Stimulated activated CD4-positive, alpha-beta T cell treated with anti-CD3 and anti-CD28 coated beads, Interleukin-1b, Interleukin-23, amount 100 ng/mL, for 48 hours (primary cell): ENCODE measurements at regions not wholly inside any gene's neighbourhood (a gene's known extent, or its start where the extent isn't known, plus 50 kb on each side); places are given as distances from the start of the nearest gene placed in this dataset.

Experiments
- DNase-seq: peaks from one replicate; pipeline ENCODE4 v3.0.0-alpha.2; 2020

DNA sequence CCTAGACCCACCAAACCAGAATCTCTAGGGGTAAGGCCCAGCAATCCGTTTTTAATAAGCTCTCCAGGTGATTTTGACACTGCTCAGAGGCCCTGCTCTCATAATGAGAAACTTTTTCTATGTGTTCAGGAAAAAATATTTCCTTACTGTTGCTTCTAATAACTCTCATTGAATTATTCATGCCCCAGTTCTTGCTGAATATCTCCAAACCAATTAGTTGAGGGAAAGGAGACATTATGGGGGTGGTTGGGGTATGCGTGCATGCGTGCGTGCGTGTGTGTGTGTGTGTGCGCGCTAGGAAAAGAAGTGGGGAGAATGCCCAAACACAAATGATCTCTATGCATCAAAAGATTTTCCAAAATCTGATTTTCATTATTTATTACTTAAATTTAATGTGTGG is 411.4 kb downstream of the PIK3R1 start:
- DNase-seq: no peak

DNA sequence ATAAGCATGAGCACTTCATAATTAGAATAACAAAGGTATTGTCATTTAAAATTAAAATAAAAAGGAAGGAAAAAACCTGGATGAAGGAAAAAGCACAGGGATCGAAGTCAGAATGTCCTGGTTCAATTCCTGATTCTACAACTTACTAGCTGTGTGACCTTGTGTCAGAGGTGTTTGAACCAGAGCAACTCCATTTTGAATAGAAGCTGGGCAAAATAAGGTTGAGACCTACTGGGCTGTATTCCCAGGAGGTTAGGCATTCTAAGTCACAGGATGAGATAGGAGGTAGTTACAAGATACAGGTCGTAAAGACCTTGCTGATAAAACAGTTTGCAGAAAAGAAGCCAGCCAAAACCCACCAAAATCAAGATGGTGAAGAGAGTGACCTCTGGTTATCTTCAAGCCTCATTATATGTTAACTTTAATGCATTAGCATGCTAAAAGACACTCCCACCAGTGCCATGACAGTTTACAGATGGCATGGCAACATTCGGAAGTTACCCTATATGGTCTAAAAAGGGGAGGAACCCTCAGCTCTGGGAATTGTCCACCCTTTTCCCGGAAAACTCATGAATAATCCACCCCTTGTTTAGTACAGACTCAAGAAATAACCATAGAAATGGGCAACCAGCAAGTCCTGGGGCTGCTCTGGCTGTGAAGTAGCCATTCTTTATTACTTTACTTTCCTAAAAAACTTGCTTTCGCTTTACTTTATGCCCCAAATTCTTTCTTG is 412.7 kb downstream of the PIK3R1 start:
- no peak for DNase-seq

DNA sequence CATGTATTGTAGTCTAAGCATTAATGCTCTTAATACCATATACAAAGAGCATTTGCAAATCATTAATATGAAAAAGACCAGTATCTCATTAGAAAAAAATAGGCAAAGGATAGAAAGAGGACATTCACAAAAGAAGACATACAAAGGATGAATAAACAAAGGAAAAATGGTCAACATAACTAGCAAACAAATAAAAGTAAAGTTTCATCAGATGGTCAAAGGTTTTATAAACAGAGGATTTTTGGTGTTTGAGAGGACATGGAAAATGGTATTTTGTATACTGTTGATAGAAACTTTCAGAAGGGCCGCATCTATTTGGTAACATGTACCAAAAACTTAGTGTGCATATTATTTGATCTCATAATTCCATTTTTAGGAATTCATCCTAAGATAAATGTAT is 414.8 kb downstream of the PIK3R1 start:
- DNase-seq: no peak

DNA sequence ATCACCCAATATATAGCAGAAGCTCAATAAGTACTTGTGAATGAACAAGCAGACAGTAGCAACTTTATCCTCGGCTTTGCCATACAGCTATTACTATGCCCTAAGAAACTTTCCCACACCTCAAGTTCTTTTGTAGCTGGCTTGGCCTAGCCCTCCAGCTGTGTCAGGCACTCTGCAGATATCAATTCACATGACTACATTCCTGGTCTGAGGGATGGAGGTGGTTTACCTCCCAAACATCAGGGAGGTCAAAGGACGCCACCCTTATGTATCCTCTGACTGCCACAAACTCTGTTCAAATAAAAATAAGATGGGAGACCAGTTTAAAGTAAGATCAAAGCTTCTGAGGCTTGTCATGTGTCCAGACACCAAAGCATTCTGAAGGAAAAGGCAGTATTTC is 416.3 kb downstream of the PIK3R1 start:
- DNase-seq: no peak

DNA sequence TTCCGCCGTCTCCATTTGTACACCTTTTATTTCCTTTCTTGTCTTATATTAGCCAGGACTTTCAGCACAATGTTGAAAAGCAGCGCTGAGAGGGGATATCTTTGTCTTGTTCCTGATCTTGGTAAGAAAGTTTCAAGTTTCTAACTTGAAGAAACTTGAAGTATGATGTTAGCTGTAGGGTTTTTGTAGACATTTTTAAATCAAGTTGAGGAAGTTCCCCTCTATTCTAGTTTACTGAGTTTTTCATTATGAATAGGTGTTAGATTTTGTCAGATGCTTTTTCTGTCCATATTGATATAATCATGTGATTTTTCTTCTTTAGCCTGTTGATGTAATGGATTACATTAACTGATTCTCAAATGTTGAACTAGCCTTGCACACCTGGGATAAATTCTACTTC is 425.7 kb downstream of the PIK3R1 start:
- no peak for DNase-seq

DNA sequence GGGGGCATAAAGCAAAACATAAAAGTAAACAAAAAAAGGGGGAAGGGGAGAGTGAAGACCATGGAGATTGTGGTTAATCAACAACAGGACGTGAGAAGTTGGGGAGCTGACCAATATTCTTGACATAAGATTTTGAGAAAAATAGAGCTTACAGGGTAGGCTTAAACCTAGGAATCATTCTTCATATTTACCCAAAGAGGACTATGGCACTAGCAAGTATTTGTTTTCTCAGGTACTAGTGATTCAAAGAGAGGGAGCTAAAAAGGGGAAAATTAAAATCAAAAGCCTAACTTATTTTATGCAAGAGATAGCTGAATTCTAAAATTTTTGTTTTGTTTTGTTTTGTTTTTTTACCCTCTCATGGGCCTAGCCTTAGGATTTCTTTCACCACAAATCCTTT is 427.5 kb downstream of the PIK3R1 start:
- DNase-seq: no peak

DNA sequence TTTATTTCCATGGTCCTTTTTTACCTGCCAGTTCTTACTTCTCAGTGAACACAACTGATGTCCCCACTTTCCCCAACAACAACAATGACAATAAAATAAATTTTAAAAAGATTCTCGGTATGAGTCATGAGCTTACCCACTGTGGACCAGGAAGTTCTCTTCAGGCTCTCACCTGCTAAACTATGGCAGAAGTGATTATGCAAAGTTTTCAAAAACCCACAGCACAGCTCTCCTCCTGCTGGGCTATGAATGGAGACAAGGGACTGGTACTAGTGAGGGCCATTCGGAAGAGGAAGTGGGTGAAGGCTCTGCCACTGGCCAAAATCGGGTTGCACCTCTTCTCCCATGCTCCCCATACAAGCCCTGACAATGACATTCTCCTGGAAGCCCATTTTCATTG is 429.4 kb downstream of the PIK3R1 start:
- no peak for DNase-seq

DNA sequence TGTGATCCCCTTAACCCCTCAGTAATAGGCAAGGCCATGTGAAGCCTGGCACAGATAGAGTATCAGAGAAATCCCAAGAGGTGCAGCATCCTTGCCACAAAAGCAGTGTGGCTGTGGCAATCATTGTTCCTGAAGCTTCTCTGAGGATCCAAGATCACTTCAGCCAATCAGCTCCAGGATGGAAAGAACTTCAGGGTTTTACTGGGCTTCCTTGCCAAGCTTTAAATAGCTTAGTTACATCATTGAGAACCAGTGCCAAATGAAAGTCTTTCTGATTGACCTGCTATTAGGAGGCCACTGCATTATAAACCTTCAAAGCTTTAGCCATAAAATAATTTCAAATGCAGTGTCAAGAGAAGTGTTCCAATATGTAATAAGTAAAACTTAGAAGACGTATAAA is 430.6 kb downstream of the PIK3R1 start:
- no peak for DNase-seq

DNA sequence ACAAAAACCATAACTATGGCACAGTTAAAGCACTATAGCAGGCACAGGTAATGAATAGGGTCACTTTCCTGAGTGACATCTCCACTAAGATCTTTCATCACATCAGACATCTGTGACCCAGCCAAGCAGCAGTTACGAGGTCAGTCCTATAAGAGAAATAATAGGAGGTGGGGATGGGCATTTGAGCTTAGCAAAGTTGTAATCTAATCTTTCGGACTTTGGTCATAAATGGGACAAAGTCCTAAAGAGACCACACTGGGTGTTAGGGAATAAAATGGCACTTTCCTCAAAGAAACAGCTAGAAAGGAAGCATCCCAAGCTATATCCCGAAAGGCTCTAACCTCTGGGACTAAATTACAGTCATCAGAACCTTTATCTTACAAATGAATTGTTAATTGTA is 432.2 kb downstream of the PIK3R1 start:
- DNase-seq: no peak

DNA sequence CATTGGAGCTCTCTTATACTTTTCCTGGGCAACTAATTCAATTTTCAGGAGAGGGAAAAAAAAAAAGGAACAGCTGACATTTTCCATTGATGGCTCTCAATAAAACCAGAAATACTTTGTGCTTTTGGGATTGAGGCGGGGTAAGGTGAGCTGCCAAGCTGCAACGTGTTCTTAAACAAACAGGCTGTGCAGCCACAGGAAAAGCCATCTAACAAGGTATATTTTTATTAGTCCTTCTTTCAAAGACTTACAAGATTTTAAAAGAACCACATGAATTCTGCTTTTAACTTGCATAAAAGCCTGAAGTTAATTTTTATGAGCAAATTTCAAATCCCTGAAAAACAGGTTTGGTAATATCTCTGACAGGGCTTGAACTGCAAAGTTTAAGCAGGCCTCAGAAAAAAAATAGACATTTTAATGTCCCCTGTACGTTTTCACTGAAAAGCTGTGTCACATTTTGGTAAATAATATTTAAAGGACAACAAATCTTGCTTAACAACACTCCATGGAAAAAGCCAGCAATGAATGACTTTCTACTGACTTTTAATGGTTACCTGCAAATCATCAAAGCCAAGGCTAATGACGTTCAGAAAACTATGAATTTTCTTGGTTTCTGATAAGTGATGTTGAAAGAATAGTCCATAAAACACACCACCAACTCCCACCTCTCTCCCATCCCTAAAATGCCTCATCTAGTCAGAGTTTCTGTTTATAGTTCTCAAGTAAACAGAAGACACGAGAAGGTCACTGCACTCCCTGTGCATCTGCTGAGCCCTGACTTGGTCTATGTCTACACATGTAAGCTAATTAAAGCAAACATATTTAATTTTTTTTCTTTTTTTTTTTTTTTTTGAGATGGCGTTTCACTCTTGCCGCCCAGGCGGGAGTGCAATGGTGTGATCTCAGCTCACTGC is 433.6 kb downstream of the PIK3R1 start:
- DNase-seq: no peak

DNA sequence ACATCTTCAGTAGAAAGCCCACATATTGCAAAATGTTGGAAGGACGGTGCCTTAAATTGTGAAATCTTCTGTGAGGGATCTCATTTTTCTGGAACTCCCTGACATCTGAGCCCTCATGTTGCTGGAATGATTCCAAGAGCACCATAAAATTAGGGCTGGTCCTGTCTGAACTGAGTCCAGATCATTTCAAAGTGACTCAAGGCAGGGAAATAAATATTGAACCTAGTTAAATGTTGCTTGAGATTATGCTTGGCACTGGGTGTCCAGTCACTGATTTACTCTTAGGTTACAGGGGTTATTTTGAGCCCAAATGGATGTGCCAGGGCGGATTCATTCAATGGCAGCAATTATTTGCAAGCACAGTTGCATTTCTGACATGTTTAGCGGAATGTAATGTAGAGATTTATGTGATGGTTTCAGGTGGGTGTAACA is 437.0 kb downstream of the PIK3R1 start:
- DNase-seq: no peak

DNA sequence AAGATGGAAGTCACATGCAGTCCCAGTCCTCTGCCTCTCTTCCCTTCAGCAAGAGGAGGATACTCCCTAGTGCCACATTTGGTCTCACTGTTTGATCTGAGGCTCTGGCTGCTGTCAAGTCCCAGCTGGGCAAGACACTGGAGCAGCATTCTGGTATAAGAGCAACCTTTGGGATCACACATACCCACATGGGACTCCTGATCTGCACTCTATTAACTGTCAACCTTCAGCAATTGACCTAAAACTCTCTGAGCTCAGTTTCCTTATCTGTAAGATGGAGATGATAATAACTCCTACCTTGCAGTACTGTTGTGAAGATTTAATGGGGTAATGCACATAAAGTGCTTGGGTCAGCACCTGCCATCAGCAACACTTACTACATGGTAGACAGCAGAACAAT is 437.9 kb downstream of the PIK3R1 start:
- DNase-seq: no peak

DNA sequence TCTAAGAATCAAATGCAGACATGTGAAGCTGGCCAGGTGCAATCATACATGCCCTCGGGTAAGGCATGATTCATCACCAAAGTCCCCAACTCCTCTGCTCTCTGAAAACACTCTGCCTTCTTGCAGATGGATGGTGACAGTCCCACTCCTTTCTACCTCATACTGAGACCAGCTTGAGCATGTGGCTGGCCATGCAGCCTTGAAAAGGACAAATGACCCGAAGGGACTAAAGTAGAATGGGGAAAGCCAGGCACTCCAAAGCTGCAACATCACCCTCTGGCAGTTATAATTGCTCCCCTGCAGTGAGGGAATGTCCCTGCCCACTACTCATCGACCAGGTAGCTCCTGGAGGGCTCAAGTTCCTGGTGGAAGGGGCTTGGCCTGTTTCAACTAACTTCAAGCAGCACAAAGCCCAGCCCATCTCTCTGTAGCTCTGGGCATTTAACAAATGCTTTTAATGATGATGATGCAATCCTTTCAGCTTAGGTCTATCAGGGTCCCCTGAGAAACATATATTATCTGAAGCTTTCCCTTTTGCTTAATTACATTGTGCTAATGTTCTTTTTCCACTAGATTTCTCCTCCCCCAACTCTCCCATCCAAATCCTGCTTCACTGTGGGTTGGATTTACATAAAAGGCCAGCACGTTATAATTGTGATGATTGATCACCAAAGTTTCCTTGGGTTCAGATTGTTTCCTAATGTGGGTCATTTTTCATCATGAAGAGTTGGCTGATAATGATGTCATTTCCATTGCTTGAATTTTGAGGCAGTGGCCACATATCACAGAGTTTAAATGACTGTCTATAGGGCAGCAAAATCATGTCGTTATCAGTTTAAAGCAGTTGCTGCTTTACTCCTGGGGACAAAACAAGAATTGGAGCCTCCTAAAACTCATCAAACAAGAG is 436.5 kb upstream of the SLC30A5 start:
- DNase-seq: no peak

DNA sequence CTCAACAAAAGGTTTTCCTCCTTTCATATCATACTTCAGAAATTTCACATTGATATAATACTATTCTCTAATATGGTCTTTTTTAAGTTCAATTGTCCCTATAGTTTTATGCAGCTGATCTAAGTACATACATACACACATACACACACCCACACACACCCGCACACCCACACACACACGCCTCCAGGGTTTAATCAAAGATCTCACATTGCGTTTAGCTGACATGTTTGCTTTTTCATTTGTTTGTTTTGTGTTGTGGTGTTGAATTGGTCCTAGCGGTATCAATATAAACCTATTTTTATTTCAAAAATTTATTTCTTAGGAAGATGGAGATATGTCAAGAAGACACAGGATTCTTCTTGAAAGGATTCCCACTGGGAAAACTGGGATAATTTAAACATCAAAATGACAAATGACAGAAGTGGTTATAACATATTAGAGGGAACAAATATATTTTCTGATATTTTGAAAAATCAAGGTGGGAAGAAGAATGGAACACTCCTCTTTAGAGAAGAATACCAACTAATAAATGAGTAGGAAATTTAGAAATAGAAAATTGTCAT is 434.9 kb upstream of the SLC30A5 start:
- no peak for DNase-seq

DNA sequence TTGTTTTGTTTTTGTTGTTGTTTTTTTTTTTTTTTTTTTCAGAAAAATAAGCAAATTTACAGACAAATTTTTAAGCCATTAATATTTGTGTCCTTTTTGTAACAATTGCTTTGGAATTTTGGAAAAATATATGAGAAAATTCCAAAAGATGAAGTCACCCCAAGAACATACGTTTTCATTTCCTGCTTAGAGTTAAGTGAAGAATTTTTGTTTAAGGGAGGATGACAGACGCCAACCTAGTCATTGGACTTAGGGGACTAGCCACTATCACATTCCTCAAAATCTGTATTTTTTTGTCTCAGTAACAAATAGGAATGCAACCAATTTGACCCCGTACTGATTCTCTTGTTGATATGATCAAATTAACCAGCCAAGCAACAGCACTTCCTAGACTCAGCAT is 433.9 kb upstream of the SLC30A5 start:
- DNase-seq: no peak

DNA sequence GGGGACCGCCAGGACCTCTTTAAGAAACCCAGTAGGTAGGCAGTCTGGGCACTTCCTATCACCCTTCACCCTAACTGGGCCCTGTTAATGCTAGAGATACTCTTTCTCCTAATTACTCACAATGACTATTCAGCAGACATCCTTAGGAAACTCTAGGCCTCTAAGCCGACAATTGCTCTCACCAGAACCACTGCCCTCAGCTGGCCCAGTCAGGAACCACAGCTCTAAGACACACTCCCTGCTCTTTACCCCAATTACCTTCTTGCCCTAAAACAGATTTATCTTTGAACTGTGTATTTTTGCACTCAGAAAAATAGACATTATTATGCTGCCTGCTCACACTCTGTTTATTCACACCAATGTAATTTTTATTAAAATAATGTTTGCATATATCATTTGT is 432.6 kb upstream of the SLC30A5 start:
- peak; percentile 11 for DNase-seq

DNA sequence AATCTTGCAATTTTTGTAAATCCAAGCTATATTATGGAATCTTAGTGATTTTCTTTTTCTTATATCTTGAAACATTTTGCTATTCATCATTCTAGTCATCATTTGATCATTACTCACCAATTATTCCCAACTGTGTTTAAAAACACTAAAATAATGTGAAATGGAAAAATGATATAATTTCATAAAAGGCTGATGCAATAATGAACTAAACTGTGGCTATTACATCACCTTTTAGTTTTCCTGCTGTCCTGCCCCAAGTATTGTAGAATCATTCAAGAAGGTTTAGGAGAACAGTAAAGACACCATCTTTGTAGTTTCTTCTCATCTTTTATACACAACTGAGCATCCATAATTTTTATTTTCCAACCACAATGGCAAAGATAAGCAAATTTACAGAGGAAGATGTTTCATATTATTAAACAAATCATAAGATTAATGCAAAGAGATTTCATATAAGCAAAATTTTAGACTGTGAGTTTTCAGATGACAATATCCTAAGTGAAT is 431.0 kb upstream of the SLC30A5 start:
- DNase-seq: no peak

DNA sequence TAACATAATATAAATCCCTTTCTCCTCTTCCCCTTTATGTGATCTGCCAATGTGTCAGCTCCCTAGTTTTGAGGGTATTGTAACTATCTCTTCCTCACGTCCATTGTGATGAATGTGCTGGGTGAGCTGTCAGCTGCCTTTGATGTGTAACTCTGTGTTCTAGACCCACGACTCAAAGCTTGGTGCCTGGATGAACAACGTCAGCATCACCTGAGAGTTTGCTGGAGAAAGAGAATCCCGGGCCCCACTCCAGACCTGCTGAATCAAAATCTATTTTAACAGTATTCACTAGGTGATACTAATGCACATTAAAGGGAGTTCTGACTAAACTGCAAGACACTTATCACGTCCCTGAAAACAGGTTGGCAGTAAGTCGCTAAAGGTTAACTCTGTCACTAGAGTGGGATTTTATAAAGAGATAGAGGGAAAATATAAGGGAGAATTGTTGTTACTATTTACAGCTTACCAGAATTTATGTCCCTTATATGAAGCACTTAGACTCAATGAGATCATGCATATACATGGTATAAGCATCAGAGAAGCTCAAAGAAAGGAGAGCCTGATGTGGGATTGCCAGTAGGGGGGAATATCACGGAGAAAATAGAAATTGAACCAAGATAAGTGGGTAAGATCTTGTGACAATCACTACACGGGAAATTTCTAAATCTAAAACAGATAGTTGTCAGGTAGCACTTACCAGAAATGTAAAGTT is 423.8 kb upstream of the SLC30A5 start:
- no peak for DNase-seq

DNA sequence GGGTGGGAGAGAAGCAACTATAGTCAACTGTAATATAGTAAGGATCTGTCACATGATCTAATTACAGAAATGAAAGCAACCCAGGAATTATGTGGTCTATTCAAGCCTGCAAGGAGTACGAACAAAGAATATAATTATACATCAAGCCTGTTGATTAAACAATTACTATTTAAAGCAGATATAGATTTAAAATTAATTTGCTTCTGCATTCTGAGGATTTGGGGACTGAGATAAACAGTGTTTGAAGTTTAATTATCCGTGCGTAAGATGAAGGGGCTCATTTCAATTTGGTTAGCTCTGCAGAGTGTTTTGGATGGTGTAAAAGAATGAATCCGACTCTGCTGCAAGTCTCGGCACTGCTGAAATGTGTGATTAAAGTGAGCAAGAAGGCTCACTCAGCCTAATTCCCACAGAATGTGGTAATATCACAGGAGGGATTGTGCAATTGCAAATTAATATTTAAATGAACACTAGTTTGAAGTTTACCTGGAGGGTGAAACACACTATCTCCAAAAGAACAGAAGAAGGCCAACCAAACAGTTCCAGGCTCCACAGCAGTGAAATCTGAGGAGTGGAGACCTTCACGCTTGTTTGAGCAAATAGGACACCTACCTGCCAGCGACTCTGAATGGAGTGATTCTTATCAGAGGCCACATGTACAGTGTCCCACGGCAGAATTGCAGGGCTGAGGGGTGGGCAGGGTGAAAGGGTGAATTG is 420.6 kb upstream of the SLC30A5 start:
- no peak for DNase-seq

DNA sequence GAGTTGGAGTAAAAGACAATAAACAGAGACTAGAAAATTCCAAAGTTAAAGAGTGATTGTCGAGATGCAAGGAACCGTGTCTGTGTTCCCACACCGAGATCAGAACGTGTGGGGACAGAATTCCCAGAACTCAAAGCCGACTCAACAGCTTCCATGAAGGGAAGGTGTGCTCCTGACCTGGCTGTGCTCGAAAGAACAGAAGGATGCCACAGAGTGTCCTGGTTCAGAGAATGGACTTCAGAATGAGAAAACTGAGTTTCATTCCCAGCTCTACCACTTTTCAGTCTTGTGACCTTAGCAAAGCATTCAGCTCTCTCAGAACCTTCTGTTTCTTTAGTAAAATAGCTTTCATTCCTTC is 420.0 kb upstream of the SLC30A5 start:
- no peak for DNase-seq

DNA sequence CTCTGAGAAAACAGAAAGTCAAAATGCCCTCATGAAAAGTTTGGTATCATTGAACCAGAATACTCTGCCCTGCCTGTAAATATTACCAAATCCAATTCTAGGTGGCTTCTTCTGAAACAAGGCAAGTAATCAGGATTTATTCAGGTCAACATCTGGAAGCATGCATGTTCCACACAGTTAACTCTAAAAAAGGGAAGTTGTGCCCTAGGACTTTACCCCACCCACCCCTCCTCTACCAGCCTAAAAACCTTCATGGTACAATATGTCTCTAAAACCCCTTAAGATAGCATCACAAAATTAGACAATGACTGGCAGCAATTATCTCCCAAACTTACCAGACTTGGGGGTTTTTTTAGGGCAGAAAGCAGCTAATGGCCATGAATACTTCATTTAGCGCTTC is 414.8 kb upstream of the SLC30A5 start:
- no peak for DNase-seq
